ENCODE measurements at regions not wholly inside any gene's neighbourhood (a gene's known extent, or its start where the extent isn't known, plus 50 kb on each side); places are given as distances from the start of the nearest gene placed in this dataset.

GRCh38 chr13:86426437-86426836 is 627.2 kb upstream of the SLITRK6 start:
- no peak for TF ChIP-seq TCF7L2 (IDR thresholded peaks at IDR 0.05; ENCODE audit: low read depth, low read length)
- TF ChIP-seq POLR2AphosphoS5 (IDR thresholded peaks at IDR 0.05; ENCODE audit: low read depth, low read length), result no peak
- H3K4me1 ChIP-seq (ENCODE audit: control insufficient read depth, insufficient read depth, low read length), result no peaks in the 10 kb centered on the region
- ATAC-seq, result no peak
- H3K27ac ChIP-seq (ENCODE audit: low read length), result no peak overlapping the region
- in situ Hi-C loops (cut with HindIII; ENCODE audit: low pct_unique_long_range_greater_than_20kb, low sequenced_read_pairs), result no loop called here
- H3K27me3 ChIP-seq (ENCODE audit: control insufficient read depth, insufficient read depth, low read length), result no peaks in the 10 kb centered on the region
- ChIA-PET POLR2A (no interaction called here), CTCF (no interaction called here)
- BruUV-seq (replicated peaks), result no TSS peak
- no peaks in the 10 kb centered on the region for H3K36me3 ChIP-seq (ENCODE audit: control insufficient read depth, insufficient read depth, low read length)
- DNase-seq (ENCODE audit: low read depth, low spot score), result no peak
- no peak overlapping the region for H3K4me3 ChIP-seq (ENCODE audit: low read depth in 2 of 2, low read length in 2 of 2)
- H3K9me3 ChIP-seq (ENCODE audit: control insufficient read depth, insufficient read depth, low read depth, low read length), result no peaks in the 10 kb centered on the region
- intact Hi-C loops (cut with micrococcal nuclease; ENCODE audit: unreplicated experiment), result no loop called here

- no TSS peak for BruUV-seq (replicated peaks)
- CTCF ChIA-PET, result no interaction called here
- DNase-seq (ENCODE audit: low read depth, low spot score) (no peak), ATAC-seq (no peak)
- no peak overlapping the region for H3K27ac ChIP-seq (ENCODE audit: low read length)
- H3K27me3 ChIP-seq (ENCODE audit: control insufficient read depth, insufficient read depth, low read length), result no peaks in the 10 kb centered on the region
- intact Hi-C loops (cut with micrococcal nuclease; ENCODE audit: unreplicated experiment), result no loop called here
- POLR2A ChIA-PET, result no interaction called here
- peaks cover 3% of the 10 kb centered on the region; the same call in 1 of the 2 replicates for H3K9me3 ChIP-seq (ENCODE audit: control insufficient read depth, insufficient read depth, low read depth, low read length)
- no peaks in the 10 kb centered on the region for H3K4me1 ChIP-seq (ENCODE audit: control insufficient read depth, insufficient read depth, low read length)
- no peak overlapping the region for H3K4me3 ChIP-seq (ENCODE audit: low read depth in 2 of 2, low read length in 2 of 2)
- H3K36me3 ChIP-seq (ENCODE audit: control insufficient read depth, insufficient read depth, low read length), result no peaks in the 10 kb centered on the region
- TF ChIP-seq TCF7L2 (IDR thresholded peaks at IDR 0.05; ENCODE audit: low read depth, low read length) (no peak), SIN3A (IDR thresholded peaks at IDR 0.05; ENCODE audit: borderline replicate concordance, insufficient read depth, low read depth, low read length) (no peak), POLR2AphosphoS5 (IDR thresholded peaks at IDR 0.05; ENCODE audit: low read depth, low read length) (no peak), REST (IDR thresholded peaks at IDR 0.05; ENCODE audit: insufficient read depth in 1 of 2, low read depth in 2 of 2, low read length in 1 of 2) (no peak)
- TF ChIP-seq, protein P1, sequence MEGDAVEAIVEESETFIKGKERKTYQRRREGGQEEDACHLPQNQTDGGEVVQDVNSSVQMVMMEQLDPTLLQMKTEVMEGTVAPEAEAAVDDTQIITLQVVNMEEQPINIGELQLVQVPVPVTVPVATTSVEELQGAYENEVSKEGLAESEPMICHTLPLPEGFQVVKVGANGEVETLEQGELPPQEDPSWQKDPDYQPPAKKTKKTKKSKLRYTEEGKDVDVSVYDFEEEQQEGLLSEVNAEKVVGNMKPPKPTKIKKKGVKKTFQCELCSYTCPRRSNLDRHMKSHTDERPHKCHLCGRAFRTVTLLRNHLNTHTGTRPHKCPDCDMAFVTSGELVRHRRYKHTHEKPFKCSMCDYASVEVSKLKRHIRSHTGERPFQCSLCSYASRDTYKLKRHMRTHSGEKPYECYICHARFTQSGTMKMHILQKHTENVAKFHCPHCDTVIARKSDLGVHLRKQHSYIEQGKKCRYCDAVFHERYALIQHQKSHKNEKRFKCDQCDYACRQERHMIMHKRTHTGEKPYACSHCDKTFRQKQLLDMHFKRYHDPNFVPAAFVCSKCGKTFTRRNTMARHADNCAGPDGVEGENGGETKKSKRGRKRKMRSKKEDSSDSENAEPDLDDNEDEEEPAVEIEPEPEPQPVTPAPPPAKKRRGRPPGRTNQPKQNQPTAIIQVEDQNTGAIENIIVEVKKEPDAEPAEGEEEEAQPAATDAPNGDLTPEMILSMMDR (IDR thresholded peaks at IDR 0.05), result no peak
- in situ Hi-C loops (cut with HindIII; ENCODE audit: low pct_unique_long_range_greater_than_20kb, low sequenced_read_pairs), result no loop called here
These were observed 630.5 kb upstream of the SLITRK6 start for GRCh38 chr13:86429756-86430155.

DNA sequence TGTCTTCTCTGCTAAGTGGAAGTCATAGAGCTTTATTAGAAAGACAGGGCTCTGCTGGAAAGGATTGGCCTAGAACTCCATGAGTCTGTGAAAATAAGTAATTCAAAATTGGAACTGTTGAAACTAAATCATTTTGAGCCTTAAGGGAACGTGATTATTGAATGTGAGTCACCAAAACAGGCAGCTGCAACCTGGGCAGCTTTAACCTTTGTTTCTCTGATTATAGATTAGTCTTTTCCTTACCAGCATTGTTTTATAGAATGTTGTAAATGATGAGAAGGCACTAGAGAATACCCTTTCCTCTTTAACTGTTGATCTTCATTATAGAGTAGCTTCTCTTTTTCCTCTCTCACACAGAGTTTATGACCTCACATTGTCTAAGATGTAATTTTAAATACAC is 638.8 kb upstream of the SLITRK6 start:
- peak overlapping the region; percentile 17; the same call in 1 of the 2 replicates for H3K27ac ChIP-seq (ENCODE audit: low read length)
- no peak for ATAC-seq
- no peak for TF ChIP-seq POLR2AphosphoS5 (IDR thresholded peaks at IDR 0.05; ENCODE audit: low read depth, low read length)
- TF ChIP-seq TCF7L2 (IDR thresholded peaks at IDR 0.05; ENCODE audit: low read depth, low read length), result no peak
- no peak for TF ChIP-seq REST (IDR thresholded peaks at IDR 0.05; ENCODE audit: insufficient read depth in 1 of 2, low read depth in 2 of 2, low read length in 1 of 2)
- TF ChIP-seq SIN3A (IDR thresholded peaks at IDR 0.05; ENCODE audit: borderline replicate concordance, insufficient read depth, low read depth, low read length), result no peak
- TF ChIP-seq, protein P1 (IDR thresholded peaks at IDR 0.05), result no peak
- H3K4me1 ChIP-seq (ENCODE audit: control insufficient read depth, insufficient read depth, low read length), result no peaks in the 10 kb centered on the region
- in situ Hi-C loops (cut with HindIII; ENCODE audit: low pct_unique_long_range_greater_than_20kb, low sequenced_read_pairs) (no loop called here), intact Hi-C loops (cut with micrococcal nuclease; ENCODE audit: unreplicated experiment) (no loop called here)
- ChIA-PET CTCF (no interaction called here), POLR2A (no interaction called here)
- no TSS peak for BruUV-seq (replicated peaks)
- no peak for DNase-seq (ENCODE audit: low read depth, low spot score)
- no peaks in the 10 kb centered on the region for H3K9me3 ChIP-seq (ENCODE audit: control insufficient read depth, insufficient read depth, low read depth, low read length)
- H3K4me3 ChIP-seq (ENCODE audit: low read depth in 2 of 2, low read length in 2 of 2), result no peak overlapping the region
- no peaks in the 10 kb centered on the region for H3K36me3 ChIP-seq (ENCODE audit: control insufficient read depth, insufficient read depth, low read length)
- H3K27me3 ChIP-seq (ENCODE audit: control insufficient read depth, insufficient read depth, low read length), result no peaks in the 10 kb centered on the region
